Breast epithelium (tissue), 3 donors: ENCODE measurements at regions not wholly inside any gene's neighbourhood (a gene's known extent, or its start where the extent isn't known, plus 50 kb on each side); places are given as distances from the start of the nearest gene placed in this dataset.

Experiments
- CTCF ChIP-seq, 3 donors: fragments of 450-650 bp; IDR thresholded peaks; one replicate each; pipeline ENCODE4 v1.5.1; 2016 to 2017; ENCODE audit warnings: antibody characterized with exemption in 3 of 3, mild to moderate bottlenecking in 3 of 3, moderate library complexity in 3 of 3
- POLR2A ChIP-seq: fragments of 450-650 bp; IDR thresholded peaks from one replicate; pipeline ENCODE4 v1.6.1; 2016; ENCODE audit warnings: antibody characterized with exemption, mild to moderate bottlenecking, moderate library complexity

- no peak for TF ChIP-seq CTCF (IDR thresholded peaks at IDR 0.05)
- no peak for TF ChIP-seq POLR2A
Observed at GRCh38 chr1:37319284-37319683, 155.1 kb upstream of the ZC3H12A start.
